Neural progenitor cell (in vitro differentiated cells): ENCODE measurements at regions not wholly inside any gene's neighbourhood (a gene's known extent, or its start where the extent isn't known, plus 50 kb on each side); places are given as distances from the start of the nearest gene placed in this dataset.

Experiments
- CTCF ChIP-seq: fragments of 200-600 bp; sonication (generic); IDR thresholded peaks from 2 replicates; pipeline ENCODE4 v1.5.1; 2017; ENCODE audit warnings: antibody characterized with exemption, mild to moderate bottlenecking
- EZH2 ChIP-seq: fragments of 200-600 bp; sonication (generic); IDR thresholded peaks from 2 replicates; pipeline ENCODE4 v1.6.1; 2017; ENCODE audit warnings: antibody characterized with exemption, mild to moderate bottlenecking, moderate library complexity
- EZH2phosphoT487 ChIP-seq: fragments of 200-600 bp; sonication (generic); IDR thresholded peaks from 2 replicates; pipeline ENCODE4 v1.6.1; 2017; ENCODE audit warnings: antibody characterized with exemption

- TF ChIP-seq CTCF: no peak
- TF ChIP-seq EZH2phosphoT487: no peak
- no peak for TF ChIP-seq EZH2
These were observed 54.2 kb upstream of the ADAM23 start for GRCh38 chr2:206389164-206389563.
